Thyroid gland (tissue), 4 donors: ENCODE measurements at regions not wholly inside any gene's neighbourhood (a gene's known extent, or its start where the extent isn't known, plus 50 kb on each side); places are given as distances from the start of the nearest gene placed in this dataset.
"Not testable (repeated sequence)": the region's sequence is repeated elsewhere in the genome, so short reads cannot be mapped to it uniquely, and the experiment has no call there.

Experiments used
- DNase-seq, 2 donors: peaks; one replicate each; pipeline ENCODE4 v3.0.0-alpha.2; 2019
- H3K27ac ChIP-seq, 3 donors: fragments of 200-600 bp; sonication (generic); 1 replicate in 2 of 3; 2 replicates in 1 of 3; pipeline ENCODE4 v1.5.1; 2016 to 2019; ENCODE audit warnings: mild to moderate bottlenecking in 1 of 3, moderate library complexity in 1 of 3
- H3K27me3 ChIP-seq: fragments of 200-600 bp; sonication (generic); one replicate; pipeline ENCODE4 v1.5.1; 2019
- H3K36me3 ChIP-seq, 2 donors: fragments of 200-600 bp; sonication (generic); one replicate each; pipeline ENCODE4 v1.5.1; 2016 to 2019
- H3K4me1 ChIP-seq, 2 donors: fragments of 200-600 bp; sonication (generic); one replicate each; pipeline ENCODE4 v1.5.1; 2017 to 2019
- H3K4me3 ChIP-seq, 3 donors: fragments of 200-600 bp; sonication (generic); replicated peaks in 1 of 3; 1 replicate in 2 of 3; 2 replicates in 1 of 3; pipeline ENCODE4 v1.5.1; 2016; ENCODE audit warnings: mild to moderate bottlenecking in 1 of 3
- H3K9me3 ChIP-seq: fragments of 200-600 bp; sonication (generic); one replicate; pipeline ENCODE4 v1.5.1; 2017
- CTCF ChIP-seq, 6 experiments: fragments of 200-600 bp in 3 of 6; fragments of 450-650 bp in 3 of 6; sonication (generic) in 3 of 6; IDR thresholded peaks; one replicate each; pipeline ENCODE4 v1.5.1; 2016 to 2019; ENCODE audit warnings: antibody characterized with exemption in 6 of 6, mild to moderate bottlenecking in 2 of 6, inconsistent platforms in 1 of 6, moderate library complexity in 1 of 6
- POLR2A ChIP-seq, 2 donors: fragments of 450-650 bp; IDR thresholded peaks; one replicate each; pipeline ENCODE4 v1.6.1; 2017; ENCODE audit warnings: antibody characterized with exemption in 2 of 2, mild to moderate bottlenecking in 2 of 2, moderate library complexity in 1 of 2
- WGBS, 2 donors: methylation state at CpG; one replicate each; pipeline ENCODE4 v1.1.5; 2017; 5-methylcytosine and 5-hydroxymethylcytosine counted together
- intact Hi-C: fragments of 100-400 bp; cut with DNase I; formaldehyde crosslinking; loops from one replicate; pipeline ENCODE4 v1.15.1; 2023

GRCh38 chr3:137854533-137855261 lies 90.6 kb downstream of the SOX14 start:
- Histone ChIP-seq H3K9me3 (no peaks in the 10 kb centered on the region), H3K27me3 (no peaks in the 10 kb centered on the region), H3K36me3 (no peaks in the 10 kb centered on the region), H3K4me1 (no peaks in the 10 kb centered on the region), H3K27ac (no peak overlapping the region), H3K4me3 (no peak overlapping the region)
- TF ChIP-seq POLR2A (IDR thresholded peaks at IDR 0.05) (no peak), CTCF (IDR thresholded peaks at IDR 0.05) (no peak)
- WGBS, 2 donors = 36 to 51% methylated on average over 4 of the region's 4 CpGs
- DNase-seq = no peak
- intact Hi-C loops = no loop called here

- H3K27me3 ChIP-seq = no peaks in the 10 kb centered on the region
- no peaks in the 10 kb centered on the region for H3K9me3 ChIP-seq
- no peaks in the 10 kb centered on the region for H3K36me3 ChIP-seq
- no peak for TF ChIP-seq POLR2A (IDR thresholded peaks at IDR 0.05)
- TF ChIP-seq CTCF (IDR thresholded peaks at IDR 0.05) = no peak
- WGBS, 2 donors = 50 to 67% methylated on average over 2 of the region's 2 CpGs
- no peak overlapping the region for H3K4me3 ChIP-seq
- intact Hi-C loops = no loop called here
- H3K27ac ChIP-seq = no peak overlapping the region
- no peak for DNase-seq
- H3K4me1 ChIP-seq = no peaks in the 10 kb centered on the region
Measured at GRCh38 chr3:137866001-137866400, 101.9 kb downstream of the SOX14 start.

GRCh38 chr3:137866933-137867332 lies 102.8 kb downstream of the SOX14 start:
- no peaks in the 10 kb centered on the region for H3K36me3 ChIP-seq
- H3K27ac ChIP-seq = no peak overlapping the region
- no peak for DNase-seq
- no peaks in the 10 kb centered on the region for H3K9me3 ChIP-seq
- H3K27me3 ChIP-seq = no peaks in the 10 kb centered on the region
- intact Hi-C loops = no loop called here
- no peaks in the 10 kb centered on the region for H3K4me1 ChIP-seq
- TF ChIP-seq POLR2A (IDR thresholded peaks at IDR 0.05) (no peak), CTCF (IDR thresholded peaks at IDR 0.05) (no peak)
- H3K4me3 ChIP-seq = no peak overlapping the region
- 88% methylated on average over 2 to 4 of the region's 4 CpGs for WGBS, 2 donors

GRCh38 chr3:137867611-137868010 lies 103.5 kb downstream of the SOX14 start:
- intact Hi-C loops = no loop called here
- no peak for DNase-seq
- 89 to 90% methylated on average over 2 of the region's 2 CpGs for WGBS, 2 donors
- Histone ChIP-seq H3K27ac (no peak overlapping the region), H3K27me3 (no peaks in the 10 kb centered on the region), H3K9me3 (no peaks in the 10 kb centered on the region), H3K4me3 (no peak overlapping the region), H3K36me3 (no peaks in the 10 kb centered on the region), H3K4me1 (no peaks in the 10 kb centered on the region)
- TF ChIP-seq CTCF (IDR thresholded peaks at IDR 0.05) (no peak), POLR2A (IDR thresholded peaks at IDR 0.05) (no peak)

- intact Hi-C loops = no loop called here
- no peaks in the 10 kb centered on the region for H3K9me3 ChIP-seq
- no peaks in the 10 kb centered on the region for H3K4me1 ChIP-seq
- 89 to 90% methylated on average over 5 of the region's 5 CpGs for WGBS, 2 donors
- no peaks in the 10 kb centered on the region for H3K27me3 ChIP-seq
- H3K4me3 ChIP-seq = no peak overlapping the region
- no peak for DNase-seq
- no peaks in the 10 kb centered on the region for H3K36me3 ChIP-seq
- TF ChIP-seq POLR2A (IDR thresholded peaks at IDR 0.05) (no peak), CTCF (IDR thresholded peaks at IDR 0.05) (no peak)
- no peak overlapping the region for H3K27ac ChIP-seq
Measured at GRCh38 chr3:137869022-137869421, 104.9 kb downstream of the SOX14 start.

GRCh38 chr3:137872589-137872988 lies 108.5 kb downstream of the SOX14 start:
- H3K27ac ChIP-seq, intact Hi-C loops, H3K27me3 ChIP-seq, DNase-seq, H3K9me3 ChIP-seq, H3K36me3 ChIP-seq, H3K4me1 ChIP-seq, H3K4me3 ChIP-seq: not testable (repeated sequence)
- 88 to 94% methylated on average over 7 to 12 of the region's 25 CpGs for WGBS, 2 donors

GRCh38 chr3:137896842-137897241 lies 113.1 kb upstream of the CLDN18 start:
- H3K27ac ChIP-seq, H3K27me3 ChIP-seq, H3K9me3 ChIP-seq, DNase-seq, intact Hi-C loops, H3K4me1 ChIP-seq, H3K4me3 ChIP-seq, H3K36me3 ChIP-seq: not testable (repeated sequence)
- WGBS, 2 donors = 75 to 88% methylated on average over 5 to 6 of the region's 6 CpGs
